SK-N-SH (cell line): ENCODE measurements at regions not wholly inside any gene's neighbourhood (a gene's known extent, or its start where the extent isn't known, plus 50 kb on each side); places are given as distances from the start of the nearest gene placed in this dataset.

Experiments
- CTCF ChIA-PET: fragments of 300-600, 350-600 bp; formaldehyde crosslinking; extraction: SDS; loops from one replicate; lab custom pipeline; 2021; lab: Yijun Ruan, JAX
- POLR2A ChIA-PET: fragments of 350-600 bp; sonication (Branson Sonifier 250); formaldehyde crosslinking; extraction: SDS; loops from one replicate; lab custom pipeline; 2020; ENCODE audit warnings: antibody characterized with exemption, inconsistent platforms; lab: Yijun Ruan, JAX
- DNase-seq: peaks from one replicate; pipeline ENCODE4 v3.0.0; 2012
- H2AFZ ChIP-seq: fragments of 200-600 bp; sonication (generic); 2 replicates; pipeline ENCODE4 v1.8.1; 2016; ENCODE audit warnings: antibody characterized with exemption, mild to moderate bottlenecking, low read depth
- H3F3A ChIP-seq: fragments of 200-600 bp; sonication (generic); replicated peaks from 2 replicates; pipeline ENCODE3; 2016; ENCODE audit warnings: antibody characterized with exemption, mild to moderate bottlenecking; ENCODE audit not compliant: insufficient read depth
- H3K27ac ChIP-seq, 2 experiments: fragments of 200-500 bp in 1 of 2; fragments of 200-600 bp in 1 of 2; sonication (Bioruptor generic) in 1 of 2; sonication (generic), shearing (Covaris generic) in 1 of 2; 2 replicates each; pipeline versions ENCODE4 v1.5.1 to v1.6.1; 2014 to 2016; ENCODE audit warnings: low read depth in 2 of 2, inconsistent platforms in 1 of 2, low read length in 1 of 2, mild to moderate bottlenecking in 1 of 2, mixed read lengths in 1 of 2
- H3K27me3 ChIP-seq: fragments of 200-600 bp; sonication (generic), shearing (Covaris generic); 2 replicates; pipeline ENCODE4 v1.6.1; 2016; ENCODE audit warnings: mixed run types; ENCODE audit not compliant: insufficient read depth
- H3K36me3 ChIP-seq, 2 experiments: fragments of 200-500 bp in 1 of 2; fragments of 200-600 bp in 1 of 2; sonication (Bioruptor generic) in 1 of 2; sonication (generic) in 1 of 2; replicated peaks in 1 of 2; 2 replicates each; pipeline versions ENCODE3 to v1.5.1; 2014 to 2016; ENCODE audit warnings: low read length in 1 of 2, mild to moderate bottlenecking in 1 of 2; ENCODE audit not compliant: insufficient read depth in 2 of 2, control insufficient read depth in 1 of 2
- H3K4me1 ChIP-seq, 2 experiments: fragments of 200-500 bp in 1 of 2; fragments of 200-600 bp in 1 of 2; sonication (Bioruptor generic) in 1 of 2; sonication (generic), shearing (Covaris generic) in 1 of 2; 2 replicates each; pipeline versions ENCODE4 v1.5.1 to v1.6.1; 2014 to 2016; ENCODE audit warnings: low read depth in 1 of 2, low read length in 1 of 2, mixed run types in 1 of 2; ENCODE audit not compliant: insufficient read depth in 2 of 2, control insufficient read depth in 1 of 2
- H3K4me2 ChIP-seq: fragments of 200-600 bp; sonication (generic), shearing (Covaris generic); 2 replicates; pipeline ENCODE4 v1.6.1; 2017; ENCODE audit warnings: mixed run types
- H3K4me3 ChIP-seq, 2 experiments: fragments of 200-500 bp in 1 of 2; fragments of 200-600 bp in 1 of 2; sonication (Bioruptor generic) in 1 of 2; sonication (generic), shearing (Covaris generic) in 1 of 2; 2 replicates each; pipeline versions ENCODE4 v1.5.1 to v1.8.1; 2014 to 2016; ENCODE audit warnings: low read depth in 2 of 2, inconsistent platforms in 1 of 2, low read length in 1 of 2, mild to moderate bottlenecking in 1 of 2, mixed read lengths in 1 of 2, moderate library complexity in 1 of 2
- H3K79me2 ChIP-seq: fragments of 200-600 bp; sonication (generic); 2 replicates; pipeline ENCODE4 v1.8.1; 2017; ENCODE audit warnings: mild to moderate bottlenecking; ENCODE audit not compliant: insufficient read depth
- H3K9ac ChIP-seq: fragments of 200-600 bp; sonication (generic); 2 replicates; pipeline ENCODE4 v1.6.1; 2017; ENCODE audit warnings: mixed run types
- H3K9me2 ChIP-seq: fragments of 200-600 bp; sonication (generic); 2 replicates; pipeline ENCODE4 v1.6.1; 2017; ENCODE audit warnings: mixed run types
- H3K9me3 ChIP-seq: fragments of 200-600 bp; sonication (generic); 2 replicates; pipeline ENCODE4 v1.6.1; 2017; ENCODE audit warnings: mixed run types, mild to moderate bottlenecking, moderate library complexity
- H4K20me1 ChIP-seq: fragments of 200-600 bp; sonication (generic); 2 replicates; pipeline ENCODE4 v1.6.1; 2017; ENCODE audit warnings: mild to moderate bottlenecking, mixed run types; ENCODE audit not compliant: insufficient read depth
- CHD2 ChIP-seq: fragments of 150-350 bp; IDR thresholded peaks from 2 replicates; pipeline ENCODE4 v1.6.1; 2018; ENCODE audit warnings: low read length; ENCODE audit not compliant: partially characterized antibody
- CTCF ChIP-seq: fragments of 200-600 bp; sonication (generic); IDR thresholded peaks from 2 replicates; pipeline ENCODE4 v1.6.1; 2017; ENCODE audit warnings: antibody characterized with exemption, mild to moderate bottlenecking, moderate library complexity
- ELF1 ChIP-seq: IDR thresholded peaks from 2 replicates; pipeline ENCODE4 v1.4.0; 2012
- EZH2phosphoT487 ChIP-seq: fragments of 200-600 bp; sonication (generic); IDR thresholded peaks from 2 replicates; pipeline ENCODE4 v1.6.1; 2017; ENCODE audit warnings: low read depth, mixed run types, mild to moderate bottlenecking, antibody characterized with exemption, moderate library complexity, borderline replicate concordance
- FOSL2 ChIP-seq: IDR thresholded peaks from 2 replicates; pipeline ENCODE4 v1.4.0; 2012; ENCODE audit warnings: low read depth, mild to moderate bottlenecking, moderate library complexity, borderline replicate concordance
- GABPA ChIP-seq: IDR thresholded peaks from 2 replicates; pipeline ENCODE4 v1.4.0; 2012; ENCODE audit warnings: low read depth, mild to moderate bottlenecking
- GATA2 ChIP-seq: sonication (generic); formaldehyde crosslinking; IDR thresholded peaks from 2 replicates; pipeline ENCODE4 v1.5.0; 2020; ENCODE audit warnings: mild to moderate bottlenecking, missing genetic modification reagents
- MAX ChIP-seq: IDR thresholded peaks from 2 replicates; pipeline ENCODE4 v1.4.0; 2012; ENCODE audit warnings: low read depth
- MEF2A ChIP-seq: IDR thresholded peaks from 2 replicates; pipeline ENCODE4 v1.4.0; 2012; ENCODE audit warnings: low read depth, borderline replicate concordance
- NRF1 ChIP-seq: IDR thresholded peaks from 2 replicates; pipeline ENCODE4 v1.6.1; 2012; ENCODE audit warnings: low read depth, mild to moderate bottlenecking, low read length
- POLR2AphosphoS5 ChIP-seq: IDR thresholded peaks from 2 replicates; pipeline ENCODE4 v1.6.1; 2012; ENCODE audit warnings: low read depth, low read length
- RAD21 ChIP-seq: IDR thresholded peaks from 2 replicates; pipeline ENCODE4 v1.6.1; 2012; ENCODE audit warnings: mild to moderate bottlenecking, low read length
- RCOR1 ChIP-seq: fragments of 150-350 bp; IDR thresholded peaks from 2 replicates; pipeline ENCODE4 v1.6.1; 2017; ENCODE audit warnings: antibody characterized with exemption, low read length
- RFX5 ChIP-seq: IDR thresholded peaks from 2 replicates; pipeline ENCODE4 v1.6.1; 2012; ENCODE audit warnings: mild to moderate bottlenecking, improper control_type of control experiment, low read length
- RXRA ChIP-seq: IDR thresholded peaks from 2 replicates; pipeline ENCODE4 v1.4.0; 2012; ENCODE audit warnings: low read depth, mild to moderate bottlenecking, borderline replicate concordance
- TAF1 ChIP-seq: IDR thresholded peaks from 2 replicates; pipeline ENCODE4 v1.6.1; 2012; ENCODE audit warnings: low read depth, mild to moderate bottlenecking, low read length, moderate library complexity, borderline replicate concordance
- USF2 ChIP-seq: fragments of 150-350 bp; IDR thresholded peaks from 2 replicates; pipeline ENCODE4 v1.6.1; 2017; ENCODE audit warnings: antibody characterized with exemption, low read length, low read depth, borderline replicate concordance
- YY1 ChIP-seq: IDR thresholded peaks from 2 replicates; pipeline ENCODE4 v1.4.0; 2012; ENCODE audit warnings: low read depth, mild to moderate bottlenecking
- WGBS: methylation state at CpG from one replicate; pipeline ENCODE4 v1.1.6; 2017; ENCODE audit warnings: low lambda C conversion rate; 5-methylcytosine and 5-hydroxymethylcytosine counted together

- TF ChIP-seq CTCF (no peak), USF2 (no peak), CHD2 (peak; percentile 12), TAF1 (no peak), RCOR1 (peak; percentile 81; the same call in 1 of the 2 replicates), NRF1 (no peak), RXRA (no peak), YY1 (no peak), RFX5 (no peak), GABPA (no peak), FOSL2 (no peak), GATA2 (0 out of 2 replicates have a peak, but pooled peaks have one; percentile 13), ELF1 (no peak), POLR2AphosphoS5 (no peak), EZH2phosphoT487 (no peak), MEF2A (no peak), RAD21 (no peak; the same call in 1 of the 2 replicates)
These were observed 1028.8 kb downstream of the ADGRL2 start (continued) for GRCh38 chr1:82829527-82829926.

GRCh38 chr1:82823876-82824275 is 1023.1 kb downstream of the ADGRL2 start:
- no peaks in the 10 kb centered on the region for H3K27me3 ChIP-seq
- no peak overlapping the region for H3K9ac ChIP-seq
- no peaks in the 10 kb centered on the region for H3K9me3 ChIP-seq
- H3K27ac ChIP-seq, result no peak overlapping the region
- H3K4me3 ChIP-seq, result no peak overlapping the region
- H3K9me2 ChIP-seq, result no peaks in the 10 kb centered on the region
- CTCF ChIA-PET, result interaction anchor here (1.1 to 1.5 kb wide), 2 partner anchors 11 to 14 kb away, joined by 3 read pairs; no protein-coding TSS in a partner anchor
- TF ChIP-seq MAX, result no peak
- H3K79me2 ChIP-seq, result no peaks in the 10 kb centered on the region
- WGBS, result 87% methylated on average over 3 of the region's 3 CpGs
- H3K36me3 ChIP-seq, result no peaks in the 10 kb centered on the region
- POLR2A ChIA-PET, result no interaction called here
- no peaks in the 10 kb centered on the region for H3F3A ChIP-seq
- no peak overlapping the region for H3K4me2 ChIP-seq
- H4K20me1 ChIP-seq, result no peaks in the 10 kb centered on the region
- no peak overlapping the region for H2AFZ ChIP-seq
- no peak for DNase-seq
- H3K4me1 ChIP-seq, result no peaks in the 10 kb centered on the region
